ENCODE measurements at regions not wholly inside any gene's neighbourhood (a gene's known extent, or its start where the extent isn't known, plus 50 kb on each side); places are given as distances from the start of the nearest gene placed in this dataset.

- no peak for TF ChIP-seq CTCF (IDR thresholded peaks at IDR 0.05)
- TF ChIP-seq POLR2A (IDR thresholded peaks at IDR 0.05): no peak
- no peak for TF ChIP-seq POLR2AphosphoS5 (IDR thresholded peaks at IDR 0.05)
Observed at GRCh38 chr9:106020186-106020585, 325.8 kb downstream of the TMEM38B start.
